OCI-LY3 (cell line): ENCODE measurements at regions not wholly inside any gene's neighbourhood (a gene's known extent, or its start where the extent isn't known, plus 50 kb on each side); places are given as distances from the start of the nearest gene placed in this dataset.
"Not testable (repeated sequence)": the region's sequence is repeated elsewhere in the genome, so short reads cannot be mapped to it uniquely, and the experiment has no call there.

Experiments used
- H2AFZ ChIP-seq: fragments of 200-600, 300-600 bp; shearing (Covaris generic); 2 replicates; pipeline ENCODE4 v1.6.0; 2014; ENCODE audit warnings: antibody characterized with exemption, low read depth, low read length
- H3K27ac ChIP-seq: fragments of 200-600, 300-600 bp; sonication (generic); 2 replicates; pipeline ENCODE4 v1.5.1; 2014; ENCODE audit warnings: mild to moderate bottlenecking, low read length, moderate library complexity, mixed read lengths
- H3K27me3 ChIP-seq: fragments of 200-600, 300-600 bp; sonication (generic); 2 replicates; pipeline ENCODE4 v1.6.1; 2014; ENCODE audit warnings: low read depth, low read length, mixed read lengths
- H3K36me3 ChIP-seq: fragments of 200-600, 300-600 bp; sonication (generic); replicated peaks from 2 replicates; pipeline ENCODE3; 2014; ENCODE audit warnings: low read depth, low read length, mixed read lengths
- H3K4me1 ChIP-seq: fragments of 300-600, 200-600 bp; sonication (generic); 2 replicates; pipeline ENCODE4 v1.6.1; 2014; ENCODE audit warnings: low read length, mixed read lengths
- H3K4me2 ChIP-seq: fragments of 200-600, 300-600 bp; sonication (generic); 2 replicates; pipeline ENCODE4 v1.6.1; 2014; ENCODE audit warnings: low read length, mixed read lengths
- H3K4me3 ChIP-seq: fragments of 300-600, 200-600 bp; sonication (generic); 2 replicates; pipeline ENCODE4 v1.5.1; 2014; ENCODE audit warnings: antibody characterized with exemption, mild to moderate bottlenecking, low read length, moderate library complexity
- H3K79me2 ChIP-seq: fragments of 300-600, 200-600 bp; shearing (Covaris generic); 2 replicates; pipeline ENCODE4 v1.6.1; 2014; ENCODE audit warnings: mild to moderate bottlenecking, low read length, mixed read lengths
- H3K9ac ChIP-seq: fragments of 300-600, 200-600 bp; shearing (Covaris generic); 2 replicates; pipeline ENCODE4 v1.6.0; 2014; ENCODE audit warnings: mild to moderate bottlenecking, low read length, moderate library complexity
- H3K9me3 ChIP-seq: fragments of 200-600, 300-600 bp; shearing (Covaris generic); 2 replicates; pipeline ENCODE4 v1.6.1; 2014; ENCODE audit warnings: low read length, mixed read lengths; ENCODE audit not compliant: insufficient read depth
- H4K20me1 ChIP-seq: fragments of 200-600, 300-600 bp; sonication (generic); 2 replicates; pipeline ENCODE4 v1.6.1; 2016; ENCODE audit warnings: low read length, mixed read lengths; ENCODE audit not compliant: insufficient read depth
- CTCF ChIP-seq: fragments of 200-600, 300-600 bp; sonication (generic); IDR thresholded peaks from 2 replicates; pipeline ENCODE4 v1.5.1; 2014; ENCODE audit warnings: antibody characterized with exemption, low read length, low read depth
- EZH2phosphoT487 ChIP-seq: fragments of 200-600 bp; shearing (Covaris generic); IDR thresholded peaks from 2 replicates; pipeline ENCODE4 v1.6.1; 2018; ENCODE audit warnings: antibody characterized with exemption, mixed run types, low read depth

- Histone ChIP-seq H3K9me3 (no peaks in the 10 kb centered on the region), H4K20me1 (no peaks in the 10 kb centered on the region), H3K4me3 (no peak overlapping the region), H3K4me2 (no peak overlapping the region), H3K36me3 (no peaks in the 10 kb centered on the region), H3K4me1 (peaks cover 9% of the 10 kb centered on the region; the same call in 1 of the 2 replicates), H2AFZ (no peak overlapping the region), H3K9ac (no peak overlapping the region), H3K27me3 (no peaks in the 10 kb centered on the region), H3K79me2 (no peaks in the 10 kb centered on the region), H3K27ac (no peak overlapping the region)
- no peak for TF ChIP-seq CTCF
- no peak for TF ChIP-seq EZH2phosphoT487
These were observed 171.1 kb downstream of the ZNF621 start for GRCh38 chr3:40695848-40696247.

- H3K4me1 ChIP-seq, H3K9ac ChIP-seq, H3K27ac ChIP-seq, H3K4me3 ChIP-seq, H3K79me2 ChIP-seq, H3K9me3 ChIP-seq, H4K20me1 ChIP-seq, H3K36me3 ChIP-seq, H3K27me3 ChIP-seq: not testable (repeated sequence)
- Histone ChIP-seq H2AFZ (peak overlapping the region; percentile 32; the same call in 1 of the 2 replicates), H3K4me2 (peak overlapping the region; percentile 4; the same call in 1 of the 2 replicates)
These were observed 173.9 kb downstream of the ZNF621 start for GRCh38 chr3:40698611-40699010.

- TF ChIP-seq EZH2phosphoT487 (no peak), CTCF (no peak)
- Histone ChIP-seq H4K20me1 (no peaks in the 10 kb centered on the region), H3K9ac (no peak overlapping the region), H3K9me3 (no peaks in the 10 kb centered on the region; the same call in 1 of the 2 replicates), H3K4me2 (no peak overlapping the region), H3K4me1 (peaks cover 9% of the 10 kb centered on the region; the same call in 1 of the 2 replicates), H3K27ac (no peak overlapping the region), H3K27me3 (no peaks in the 10 kb centered on the region), H3K36me3 (no peaks in the 10 kb centered on the region), H2AFZ (no peak overlapping the region), H3K4me3 (no peak overlapping the region), H3K79me2 (no peaks in the 10 kb centered on the region)
These were observed 176.3 kb downstream of the ZNF621 start for GRCh38 chr3:40701016-40701588.

GRCh38 chr3:40704224-40704623 lies 179.5 kb downstream of the ZNF621 start:
- no peak for TF ChIP-seq CTCF
- TF ChIP-seq EZH2phosphoT487: no peak
- H3K79me2 ChIP-seq: no peaks in the 10 kb centered on the region

More at GRCh38 chr3:40704224-40704623, 179.5 kb downstream of the ZNF621 start:
- H3K9ac ChIP-seq: no peak overlapping the region
- H3K4me1 ChIP-seq: no peaks in the 10 kb centered on the region
- no peaks in the 10 kb centered on the region for H4K20me1 ChIP-seq
- no peak overlapping the region for H3K4me3 ChIP-seq
- no peaks in the 10 kb centered on the region; the same call in 1 of the 2 replicates for H3K9me3 ChIP-seq
- H3K27me3 ChIP-seq: no peaks in the 10 kb centered on the region
- no peak overlapping the region for H3K4me2 ChIP-seq
- H3K36me3 ChIP-seq: no peaks in the 10 kb centered on the region
- no peak overlapping the region for H2AFZ ChIP-seq
- H3K27ac ChIP-seq: no peak overlapping the region
